Natural killer cell (primary cell): ENCODE measurements at regions not wholly inside any gene's neighbourhood (a gene's known extent, or its start where the extent isn't known, plus 50 kb on each side); places are given as distances from the start of the nearest gene placed in this dataset.

Source experiments
- ATAC-seq, 3 donors: fragments of 150-1000 bp in 2 of 3; fragments of 200-7000 bp in 1 of 3; cut with Tn5 transposase; 1 replicate in 1 of 3; 2 replicates in 2 of 3; pipeline ENCODE4 v1.10.0; 2021; ENCODE audit warnings: mild to moderate bottlenecking in 2 of 3, moderate library complexity in 2 of 3
- DNase-seq, 2 donors: peaks; one replicate each; pipeline versions ENCODE4 v3.0.0 to v3.0.0-alpha.2; 2013 to 2021; ENCODE audit warnings: mixed read lengths in 1 of 2
- H3K27ac ChIP-seq: one replicate; pipeline ENCODE4 v1.5.1; 2013; ENCODE audit warnings: mild to moderate bottlenecking, low read length
- H3K27me3 ChIP-seq: one replicate; pipeline ENCODE4 v1.6.1; 2013; ENCODE audit warnings: low read length; ENCODE audit not compliant: control insufficient read depth, insufficient read depth
- H3K36me3 ChIP-seq: one replicate; pipeline ENCODE4 v1.6.1; 2013; ENCODE audit warnings: low read length; ENCODE audit not compliant: control insufficient read depth, insufficient read depth
- H3K4me1 ChIP-seq: one replicate; pipeline ENCODE4 v1.6.1; 2013; ENCODE audit warnings: low read length; ENCODE audit not compliant: control insufficient read depth, insufficient read depth
- H3K4me3 ChIP-seq: one replicate; pipeline ENCODE4 v1.5.1; 2013; ENCODE audit warnings: low read length
- H3K9me3 ChIP-seq: one replicate; pipeline ENCODE4 v1.6.1; 2013; ENCODE audit warnings: low read length; ENCODE audit not compliant: control insufficient read depth, insufficient read depth
- H3K27ac Mint-ChIP-seq, 2 donors: one replicate each; pipeline ENCODE4 v1.8.0; 2022; ENCODE audit warnings: mild to moderate bottlenecking in 2 of 2, mixed read lengths in 2 of 2, moderate library complexity in 1 of 2
- H3K27me3 Mint-ChIP-seq, 2 donors: one replicate each; pipeline ENCODE4 v1.8.0; 2022; ENCODE audit warnings: low read depth in 2 of 2, mixed read lengths in 2 of 2
- H3K36me3 Mint-ChIP-seq: one replicate; pipeline ENCODE4 v1.8.0; 2022; ENCODE audit warnings: mixed read lengths
- H3K4me1 Mint-ChIP-seq, 2 donors: one replicate each; pipeline ENCODE4 v1.8.0; 2022; ENCODE audit warnings: mixed read lengths in 2 of 2
- H3K4me3 Mint-ChIP-seq: one replicate; pipeline ENCODE4 v1.8.0; 2022; ENCODE audit warnings: mild to moderate bottlenecking, moderate library complexity, mixed read lengths
- H3K9me3 Mint-ChIP-seq, 2 donors: one replicate each; pipeline ENCODE4 v1.8.0; 2022; ENCODE audit warnings: mixed read lengths in 2 of 2
- CTCF ChIP-seq: fragments of 200-600 bp; IDR thresholded peaks from one replicate; pipeline ENCODE4 v1.8.0; 2022; ENCODE audit warnings: antibody characterized with exemption
- WGBS: methylation state at CpG from one replicate; pipeline ENCODE4 v1.1.7; 2013; ENCODE audit warnings: missing lambda C conversion rate; ENCODE audit not compliant: insufficient coverage; 5-methylcytosine and 5-hydroxymethylcytosine counted together
- intact Hi-C: fragments of 100-400 bp; cut with micrococcal nuclease; formaldehyde crosslinking; loops from one replicate; pipeline ENCODE4 v1.14.2; 2022

DNA sequence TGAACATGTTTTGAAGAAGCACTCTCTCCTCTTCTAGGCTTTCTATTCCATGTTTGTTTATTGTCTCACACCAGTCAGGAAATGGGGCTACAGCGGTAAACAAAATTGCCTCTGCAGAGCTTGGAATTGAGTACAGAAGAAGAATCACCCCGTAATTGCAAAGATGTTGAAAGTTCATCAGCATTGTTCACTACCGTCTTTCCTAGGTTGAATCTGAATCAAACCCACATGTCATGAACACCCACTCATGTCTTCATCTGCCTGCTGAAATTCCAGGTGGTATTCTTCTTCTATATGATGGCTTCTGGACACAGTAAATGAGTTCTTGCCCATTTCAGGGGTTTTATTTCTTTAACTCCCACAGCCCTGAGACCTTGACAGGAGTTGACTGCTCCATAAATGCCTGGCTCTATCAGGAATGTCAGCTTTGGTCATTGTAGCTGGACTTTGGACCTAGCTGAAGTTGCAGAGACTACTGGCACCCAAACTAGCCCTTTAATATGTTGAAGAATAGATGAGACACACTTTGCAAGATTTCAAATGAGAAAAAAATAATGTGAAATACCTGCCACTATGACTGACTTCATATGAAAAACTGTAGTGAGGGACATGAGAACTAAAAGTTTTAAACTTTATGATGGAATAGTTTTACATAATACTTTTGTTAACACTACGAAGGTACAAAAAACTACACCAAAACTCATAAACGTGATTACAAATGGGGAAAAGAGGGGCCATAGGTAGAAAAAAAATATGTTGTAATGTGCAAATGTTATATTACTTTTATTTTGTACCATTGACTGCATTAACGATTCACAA lies 1235.3 kb upstream of the ZEB2 start:
- DNase-seq: no peak
- Histone ChIP-seq H3K9me3 (no peaks in the 10 kb centered on the region), H3K27ac (no peak overlapping the region), H3K27me3 (no peaks in the 10 kb centered on the region), H3K4me3 (no peak overlapping the region), H3K4me1 (no peaks in the 10 kb centered on the region), H3K36me3 (no peaks in the 10 kb centered on the region)
- 94% methylated on average over 3 of the region's 6 CpGs for WGBS
- Mint-ChIP-seq H3K4me1 (no peaks in the 10 kb centered on the region), H3K4me3 (no peak overlapping the region), H3K27me3 (no peaks in the 10 kb centered on the region), H3K27ac (no peak overlapping the region), H3K9me3 (no peaks in the 10 kb centered on the region), H3K36me3 (no peaks in the 10 kb centered on the region)
- intact Hi-C loops: no loop called here
- ATAC-seq: no peak
- no peak for TF ChIP-seq CTCF

DNA sequence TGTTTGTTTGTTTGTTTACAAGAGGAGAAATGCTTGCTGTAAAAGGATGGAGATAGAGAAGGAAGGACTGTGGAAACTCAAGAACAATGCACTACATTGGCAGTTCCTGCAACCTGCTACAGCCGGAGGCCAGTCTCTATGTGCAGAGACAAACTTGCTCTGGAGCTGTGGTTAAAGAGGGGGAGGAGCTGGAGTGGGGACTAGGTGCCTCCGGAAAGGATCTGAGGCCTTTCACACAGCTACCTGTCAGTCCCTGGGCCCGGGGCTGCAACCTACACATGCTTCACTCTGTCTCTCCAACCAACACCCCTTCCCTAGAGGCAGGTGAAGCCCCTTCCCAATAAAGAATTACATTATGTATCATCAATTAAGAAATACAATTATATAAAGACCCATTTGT lies 1234.0 kb upstream of the ZEB2 start:
- H3K27me3 Mint-ChIP-seq: no peaks in the 10 kb centered on the region
- no peaks in the 10 kb centered on the region for H3K4me1 Mint-ChIP-seq
- H3K9me3 Mint-ChIP-seq: no peaks in the 10 kb centered on the region
- H3K27ac ChIP-seq: no peak overlapping the region
- no peak for DNase-seq
- no peaks in the 10 kb centered on the region for H3K9me3 ChIP-seq
- H3K27ac Mint-ChIP-seq: no peak overlapping the region
- H3K4me1 ChIP-seq: no peaks in the 10 kb centered on the region
- no peaks in the 10 kb centered on the region for H3K27me3 ChIP-seq
- H3K36me3 ChIP-seq: no peaks in the 10 kb centered on the region
- 39% methylated on average over 2 of the region's 3 CpGs for WGBS
- ATAC-seq: no peak
- no peak overlapping the region for H3K4me3 Mint-ChIP-seq
- TF ChIP-seq CTCF: no peak
- intact Hi-C loops: no loop called here
- H3K36me3 Mint-ChIP-seq: no peaks in the 10 kb centered on the region
- no peak overlapping the region for H3K4me3 ChIP-seq

- Histone ChIP-seq H3K27me3 (no peaks in the 10 kb centered on the region), H3K4me1 (no peaks in the 10 kb centered on the region), H3K36me3 (no peaks in the 10 kb centered on the region), H3K4me3 (no peak overlapping the region), H3K9me3 (no peaks in the 10 kb centered on the region), H3K27ac (no peak overlapping the region)
- DNase-seq: no peak
- no peak for ATAC-seq
- Mint-ChIP-seq H3K27me3 (no peaks in the 10 kb centered on the region), H3K9me3 (no peaks in the 10 kb centered on the region), H3K4me1 (no peaks in the 10 kb centered on the region), H3K36me3 (no peaks in the 10 kb centered on the region), H3K27ac (no peak overlapping the region), H3K4me3 (no peak overlapping the region)
- intact Hi-C loops: no loop called here
- no peak for TF ChIP-seq CTCF
- 84% methylated on average over 6 of the region's 6 CpGs for WGBS
Measured at GRCh38 chr2:145753041-145753608, 1233.2 kb upstream of the ZEB2 start.
